Tibial nerve (tissue), 4 donors: ENCODE measurements at regions not wholly inside any gene's neighbourhood (a gene's known extent, or its start where the extent isn't known, plus 50 kb on each side); places are given as distances from the start of the nearest gene placed in this dataset.
"Not testable (repeated sequence)": the region's sequence is repeated elsewhere in the genome, so short reads cannot be mapped to it uniquely, and the experiment has no call there.

ENCODE experiments used
- DNase-seq, 2 donors: peaks; one replicate each; pipeline ENCODE4 v3.0.0-alpha.2; 2019; ENCODE audit warnings: low spot score in 2 of 2
- H3K27ac ChIP-seq, 4 donors: fragments of 200-600 bp; sonication (generic) in 3 of 4; one replicate each; pipeline ENCODE4 v1.5.1; 2017 to 2019; ENCODE audit warnings: mild to moderate bottlenecking in 1 of 4
- H3K27me3 ChIP-seq, 2 donors: fragments of 200-600 bp; sonication (generic) in 1 of 2; one replicate each; pipeline versions ENCODE4 v1.5.1 to v1.6.0; 2017 to 2019
- H3K36me3 ChIP-seq, 3 donors: fragments of 200-600 bp; sonication (generic); one replicate each; pipeline ENCODE4 v1.5.1; 2018 to 2019
- H3K4me1 ChIP-seq, 4 donors: fragments of 200-600 bp; sonication (generic) in 3 of 4; one replicate each; pipeline ENCODE4 v1.5.1; 2017 to 2019
- H3K4me3 ChIP-seq, 4 donors: fragments of 200-600 bp; sonication (generic) in 3 of 4; one replicate each; pipeline ENCODE4 v1.5.1; 2017 to 2019; ENCODE audit warnings: mild to moderate bottlenecking in 1 of 4, moderate library complexity in 1 of 4
- H3K9me3 ChIP-seq, 4 donors: fragments of 200-600 bp; sonication (generic) in 3 of 4; one replicate each; pipeline ENCODE4 v1.5.1; 2017 to 2019
- EP300 ChIP-seq, 2 donors: sonication (generic); formaldehyde crosslinking; IDR thresholded peaks; one replicate each; pipeline ENCODE4 v1.6.1; 2017; ENCODE audit warnings: antibody characterized with exemption in 2 of 2, mild to moderate bottlenecking in 1 of 2
- POLR2A ChIP-seq, 2 donors: fragments of 450-650 bp; IDR thresholded peaks; one replicate each; pipeline ENCODE4 v1.6.1; 2017; ENCODE audit warnings: antibody characterized with exemption in 2 of 2, mild to moderate bottlenecking in 2 of 2, moderate library complexity in 2 of 2
- WGBS, 2 donors: methylation state at CpG; one replicate each; pipeline ENCODE4 v1.1.5; 2018; 5-methylcytosine and 5-hydroxymethylcytosine counted together
- TF ChIP-seq, protein P1 (sequence below), 5 experiments: fragments of 200-600 bp in 3 of 5; fragments of 450-650 bp in 2 of 5; sonication (generic) in 3 of 5; IDR thresholded peaks; one replicate each; pipeline ENCODE4 v1.5.1; 2016 to 2019; ENCODE audit warnings: antibody characterized with exemption in 5 of 5, mild to moderate bottlenecking in 3 of 5, moderate library complexity in 2 of 5

DNA sequence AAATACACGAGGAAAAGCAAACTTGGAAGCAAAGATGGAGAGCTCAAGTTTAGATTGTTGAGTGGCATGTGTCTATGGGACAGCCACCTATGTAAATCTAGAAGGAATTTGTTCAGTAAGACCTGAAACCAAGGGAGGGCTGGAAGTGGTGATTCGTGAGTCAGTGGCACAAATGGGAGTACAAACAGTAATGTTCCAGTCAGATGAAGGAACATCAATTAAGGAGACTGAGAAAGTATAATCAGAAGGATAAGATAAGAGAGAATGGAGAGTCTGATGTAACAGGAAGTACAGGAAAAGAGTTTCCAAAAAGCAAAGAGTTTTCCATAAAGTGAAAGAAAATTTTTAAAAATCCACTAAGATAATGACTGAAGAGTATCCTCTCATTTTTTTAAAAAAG, 544.2 kb downstream of the KIF20B start:
- H3K4me3 ChIP-seq, result no peak overlapping the region
- no peaks in the 10 kb centered on the region for H3K9me3 ChIP-seq
- no peak overlapping the region for H3K27ac ChIP-seq
- TF ChIP-seq, protein P1, sequence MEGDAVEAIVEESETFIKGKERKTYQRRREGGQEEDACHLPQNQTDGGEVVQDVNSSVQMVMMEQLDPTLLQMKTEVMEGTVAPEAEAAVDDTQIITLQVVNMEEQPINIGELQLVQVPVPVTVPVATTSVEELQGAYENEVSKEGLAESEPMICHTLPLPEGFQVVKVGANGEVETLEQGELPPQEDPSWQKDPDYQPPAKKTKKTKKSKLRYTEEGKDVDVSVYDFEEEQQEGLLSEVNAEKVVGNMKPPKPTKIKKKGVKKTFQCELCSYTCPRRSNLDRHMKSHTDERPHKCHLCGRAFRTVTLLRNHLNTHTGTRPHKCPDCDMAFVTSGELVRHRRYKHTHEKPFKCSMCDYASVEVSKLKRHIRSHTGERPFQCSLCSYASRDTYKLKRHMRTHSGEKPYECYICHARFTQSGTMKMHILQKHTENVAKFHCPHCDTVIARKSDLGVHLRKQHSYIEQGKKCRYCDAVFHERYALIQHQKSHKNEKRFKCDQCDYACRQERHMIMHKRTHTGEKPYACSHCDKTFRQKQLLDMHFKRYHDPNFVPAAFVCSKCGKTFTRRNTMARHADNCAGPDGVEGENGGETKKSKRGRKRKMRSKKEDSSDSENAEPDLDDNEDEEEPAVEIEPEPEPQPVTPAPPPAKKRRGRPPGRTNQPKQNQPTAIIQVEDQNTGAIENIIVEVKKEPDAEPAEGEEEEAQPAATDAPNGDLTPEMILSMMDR (IDR thresholded peaks at IDR 0.05), result no peak
- no peak for TF ChIP-seq POLR2A (IDR thresholded peaks at IDR 0.05)
- TF ChIP-seq EP300 (IDR thresholded peaks at IDR 0.05), result no peak
- H3K36me3 ChIP-seq, result no peaks in the 10 kb centered on the region
- no peaks in the 10 kb centered on the region for H3K27me3 ChIP-seq
- DNase-seq, result no peak
- H3K4me1 ChIP-seq, result no peaks in the 10 kb centered on the region
- WGBS, 2 donors, result 83 to 89% methylated on average over 2 of the region's 2 CpGs

DNA sequence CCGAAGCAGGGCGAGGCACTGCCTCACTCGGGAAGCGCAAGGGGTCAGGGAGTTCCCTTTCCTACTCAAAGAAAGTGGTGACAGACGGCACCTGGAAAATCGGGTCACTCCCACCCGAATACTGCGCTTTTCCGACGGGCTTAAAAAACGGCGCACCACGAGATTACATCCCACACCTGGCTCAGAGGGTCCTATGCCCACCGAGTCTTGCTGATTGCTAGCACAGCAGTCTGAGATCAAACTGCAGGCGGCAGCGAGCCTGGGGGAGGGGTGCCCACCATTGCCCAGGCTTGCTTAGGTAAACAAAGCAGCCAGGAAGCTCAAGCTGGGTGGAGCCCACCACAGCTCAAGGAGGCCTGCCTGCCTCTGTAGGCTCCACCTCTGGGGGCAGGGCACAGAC, 549.4 kb downstream of the KIF20B start:
- not testable (repeated sequence) for H3K4me3 ChIP-seq, H3K27me3 ChIP-seq, H3K9me3 ChIP-seq, DNase-seq, H3K4me1 ChIP-seq, H3K36me3 ChIP-seq, H3K27ac ChIP-seq
- WGBS, 2 donors, result 90% methylated on average over 15 to 16 of the region's 16 CpGs

DNA sequence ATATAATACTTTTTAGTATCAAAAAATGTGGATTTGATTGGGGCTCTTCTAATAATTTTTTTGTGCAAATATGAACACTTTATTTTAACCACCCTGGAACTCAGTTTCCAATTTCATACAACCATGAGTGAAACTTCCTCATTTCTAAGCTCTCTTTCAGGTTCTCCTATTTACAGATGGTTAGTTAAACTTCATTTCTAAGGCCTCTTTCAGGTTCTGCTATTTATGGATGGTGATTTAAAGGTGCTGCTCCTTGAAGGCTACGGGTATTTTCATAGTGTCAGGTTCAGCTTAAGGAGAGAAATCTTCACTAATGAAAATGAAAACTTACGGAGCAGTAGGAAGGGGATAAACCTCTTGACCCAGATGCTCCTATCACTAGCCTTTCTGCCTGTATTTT, 568.3 kb downstream of the KIF20B start:
- Histone ChIP-seq H3K4me1 (no peaks in the 10 kb centered on the region), H3K4me3 (no peak overlapping the region), H3K27me3 (no peaks in the 10 kb centered on the region), H3K36me3 (no peaks in the 10 kb centered on the region), H3K9me3 (no peaks in the 10 kb centered on the region), H3K27ac (no peak overlapping the region)
- WGBS, 2 donors, result 76 to 83% methylated on average over 2 of the region's 2 CpGs
- TF ChIP-seq EP300 (IDR thresholded peaks at IDR 0.05), result no peak
- no peak for TF ChIP-seq POLR2A (IDR thresholded peaks at IDR 0.05)
- TF ChIP-seq, protein P1 (IDR thresholded peaks at IDR 0.05), result no peak
- DNase-seq, result no peak

DNA sequence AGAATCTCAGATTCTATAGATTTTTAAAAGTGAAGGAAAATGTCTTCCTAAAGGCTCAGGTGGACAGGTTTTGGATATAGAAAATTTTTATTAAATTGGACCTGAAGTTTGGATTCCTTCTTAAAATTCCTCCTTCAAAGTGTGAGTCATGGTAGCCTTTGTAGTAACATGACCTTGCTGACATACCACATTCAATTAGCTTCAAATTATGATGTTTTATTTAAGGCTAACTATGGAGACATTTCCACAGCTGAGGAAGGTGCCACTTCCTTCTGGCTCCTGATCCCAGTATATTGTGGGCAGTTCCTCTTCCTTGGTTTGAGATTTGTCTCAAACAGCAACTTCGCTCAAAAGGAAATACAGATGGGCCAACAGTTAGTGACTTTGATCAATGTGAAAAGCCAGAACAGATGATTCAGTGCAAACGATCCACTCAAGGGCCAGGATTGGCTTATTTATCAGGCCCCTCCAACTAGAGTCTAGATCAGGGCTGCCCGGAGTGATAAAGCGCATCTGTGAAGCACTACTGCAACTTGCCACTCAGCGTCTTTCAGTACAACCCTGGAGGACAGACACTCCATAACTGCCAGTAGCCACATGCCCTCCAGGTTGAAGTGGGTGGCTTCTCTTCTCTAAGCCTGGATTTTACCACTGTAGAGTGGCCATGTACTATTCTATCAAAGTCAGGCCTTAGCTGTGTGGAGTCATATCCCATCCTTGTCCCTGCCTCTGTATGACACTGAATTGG, 573.5 kb downstream of the KIF20B start:
- no peaks in the 10 kb centered on the region for H3K4me1 ChIP-seq
- H3K4me3 ChIP-seq, result no peak overlapping the region
- TF ChIP-seq, protein P1 (IDR thresholded peaks at IDR 0.05), result no peak
- TF ChIP-seq POLR2A (IDR thresholded peaks at IDR 0.05), result no peak
- no peak for TF ChIP-seq EP300 (IDR thresholded peaks at IDR 0.05)
- no peak overlapping the region for H3K27ac ChIP-seq
- no peaks in the 10 kb centered on the region for H3K36me3 ChIP-seq
- H3K27me3 ChIP-seq, result no peaks in the 10 kb centered on the region
- peaks cover 0 to 5% (median 0%) of the 10 kb centered on the region in 4 donors for H3K9me3 ChIP-seq
- WGBS, 2 donors, result 79 to 86% methylated on average over 5 of the region's 5 CpGs
- no peak for DNase-seq

DNA sequence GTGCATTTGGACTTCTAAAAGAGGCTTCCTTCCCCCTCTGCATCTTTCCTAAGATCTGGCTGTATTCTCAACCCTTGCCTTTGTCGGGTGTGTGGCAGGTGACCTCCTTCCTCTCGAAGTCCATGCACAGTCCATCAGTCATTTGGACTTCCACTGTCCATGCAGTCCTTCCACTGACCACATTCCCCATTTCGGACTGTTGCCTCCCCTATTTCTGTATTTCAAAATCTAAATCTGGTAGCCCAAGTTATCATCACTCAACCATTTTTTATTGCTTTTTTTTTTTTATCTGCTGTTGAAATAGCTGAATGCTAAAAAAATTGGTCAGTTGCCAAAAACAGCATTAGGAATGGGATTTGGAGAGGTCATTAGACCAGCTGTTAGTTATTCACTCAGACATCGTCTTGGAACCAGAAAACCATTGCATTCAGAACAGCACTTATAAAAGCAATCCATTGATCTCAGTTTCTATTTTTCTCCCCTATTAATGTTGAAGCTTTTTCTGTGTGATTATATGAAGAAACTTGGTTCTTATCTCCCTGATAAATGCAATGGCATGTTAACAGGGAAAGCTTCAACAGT, 575.6 kb downstream of the KIF20B start:
- Histone ChIP-seq H3K4me1 (no peaks in the 10 kb centered on the region), H3K27ac (no peak overlapping the region), H3K27me3 (no peaks in the 10 kb centered on the region), H3K36me3 (no peaks in the 10 kb centered on the region), H3K4me3 (no peak overlapping the region), H3K9me3 (peaks cover 0 to 5% (median 0%) of the 10 kb centered on the region in 4 donors)
- TF ChIP-seq POLR2A (IDR thresholded peaks at IDR 0.05) (no peak), EP300 (IDR thresholded peaks at IDR 0.05) (no peak)
- TF ChIP-seq, protein P1 (IDR thresholded peaks at IDR 0.05), result no peak
- WGBS, 2 donors, result 55 to 63% methylated on average over 4 of the region's 4 CpGs
- DNase-seq, result no peak
